Effector CD8-positive, alpha-beta T cell (primary cell): ENCODE measurements at regions not wholly inside any gene's neighbourhood (a gene's known extent, or its start where the extent isn't known, plus 50 kb on each side); places are given as distances from the start of the nearest gene placed in this dataset.

Source experiments
- DNase-seq: peaks from one replicate; lab custom pipeline; 2025; lab: John Stamatoyannopoulos, UW

- DNase-seq, result no peak
Observed at GRCh38 chr2:145203891-145204290, 684.0 kb upstream of the ZEB2 start.

- no peak for DNase-seq
Observed at GRCh38 chr2:145199827-145200706, 680.1 kb upstream of the ZEB2 start.

GRCh38 chr2:145199042-145199441, 679.1 kb upstream of the ZEB2 start:
- no peak for DNase-seq

GRCh38 chr2:145198555-145198954, 678.6 kb upstream of the ZEB2 start:
- DNase-seq, result no peak

- DNase-seq, result no peak
Observed at GRCh38 chr2:145197944-145198343, 678.0 kb upstream of the ZEB2 start.

GRCh38 chr2:145194673-145195072, 674.8 kb upstream of the ZEB2 start:
- DNase-seq, result no peak

- no peak for DNase-seq
Observed at GRCh38 chr2:145190031-145190703, 670.2 kb upstream of the ZEB2 start.

- DNase-seq, result no peak
Observed at GRCh38 chr2:145186303-145186702, 666.4 kb upstream of the ZEB2 start.

- DNase-seq, result no peak
Observed at GRCh38 chr2:145185696-145186095, 665.8 kb upstream of the ZEB2 start.

- DNase-seq, result no peak
Observed at GRCh38 chr2:145184741-145185651, 665.1 kb upstream of the ZEB2 start.

- DNase-seq, result no peak
Observed at GRCh38 chr2:145169285-145169684, 649.4 kb upstream of the ZEB2 start.

GRCh38 chr2:145168091-145168490, 648.2 kb upstream of the ZEB2 start:
- no peak for DNase-seq

- DNase-seq, result no peak
Observed at GRCh38 chr2:145166731-145167302, 646.9 kb upstream of the ZEB2 start.

GRCh38 chr2:145161656-145162055, 641.7 kb upstream of the ZEB2 start:
- DNase-seq, result no peak

- no peak for DNase-seq
Observed at GRCh38 chr2:145160855-145161254, 640.9 kb upstream of the ZEB2 start.

- no peak for DNase-seq
Observed at GRCh38 chr2:145159676-145160075, 639.8 kb upstream of the ZEB2 start.

GRCh38 chr2:145157741-145158591, 638.0 kb upstream of the ZEB2 start:
- DNase-seq, result no peak

GRCh38 chr2:145157036-145157675, 637.2 kb upstream of the ZEB2 start:
- DNase-seq, result no peak

GRCh38 chr2:145156199-145156598, 636.3 kb upstream of the ZEB2 start:
- no peak for DNase-seq

- no peak for DNase-seq
Observed at GRCh38 chr2:145155196-145155595, 635.3 kb upstream of the ZEB2 start.
